Hematopoietic multipotent progenitor cell treated with erythropoietin and hydrocortisone succinate and interleukin-3 and kit ligand, for 6 days (in vitro differentiated cells): ENCODE measurements at regions not wholly inside any gene's neighbourhood (a gene's known extent, or its start where the extent isn't known, plus 50 kb on each side); places are given as distances from the start of the nearest gene placed in this dataset.

Source experiments
- DNase-seq: peaks from one replicate; pipeline ENCODE4 v3.0.0-alpha.2; 2015

GRCh38 chr9:2317591-2317990 is 302.4 kb downstream of the SMARCA2 start:
- no peak for DNase-seq

- DNase-seq: no peak
Observed at GRCh38 chr9:2319421-2319820, 302.2 kb upstream of the VLDLR start.

- DNase-seq: no peak
Observed at GRCh38 chr9:2320114-2320513, 301.5 kb upstream of the VLDLR start.

- no peak for DNase-seq
Observed at GRCh38 chr9:2320632-2321031, 301.0 kb upstream of the VLDLR start.

GRCh38 chr9:2321523-2322148 is 300.0 kb upstream of the VLDLR start:
- DNase-seq: no peak

- DNase-seq: no peak
Observed at GRCh38 chr9:2324742-2325141, 296.8 kb upstream of the VLDLR start.

- no peak for DNase-seq
Observed at GRCh38 chr9:2332663-2333062, 288.9 kb upstream of the VLDLR start.

- DNase-seq: no peak
Observed at GRCh38 chr9:2335260-2335659, 286.3 kb upstream of the VLDLR start.

GRCh38 chr9:2336055-2336454 is 285.5 kb upstream of the VLDLR start:
- DNase-seq: no peak

GRCh38 chr9:2337131-2337530 is 284.5 kb upstream of the VLDLR start:
- no peak for DNase-seq

- DNase-seq: no peak
Observed at GRCh38 chr9:2337627-2338026, 284.0 kb upstream of the VLDLR start.

- no peak for DNase-seq
Observed at GRCh38 chr9:2338777-2339365, 282.7 kb upstream of the VLDLR start.

GRCh38 chr9:2339416-2339815 is 282.2 kb upstream of the VLDLR start:
- DNase-seq: no peak

GRCh38 chr9:2340046-2340760 is 281.4 kb upstream of the VLDLR start:
- no peak for DNase-seq

- no peak for DNase-seq
Observed at GRCh38 chr9:2341126-2341525, 280.5 kb upstream of the VLDLR start.

- DNase-seq: no peak
Observed at GRCh38 chr9:2341956-2342355, 279.6 kb upstream of the VLDLR start.

- DNase-seq: no peak
Observed at GRCh38 chr9:2343756-2344155, 277.8 kb upstream of the VLDLR start.

- DNase-seq: no peak
Observed at GRCh38 chr9:2344436-2344835, 277.2 kb upstream of the VLDLR start.

- DNase-seq: no peak
Observed at GRCh38 chr9:2345013-2345412, 276.6 kb upstream of the VLDLR start.

- no peak for DNase-seq
Observed at GRCh38 chr9:2346277-2346913, 275.2 kb upstream of the VLDLR start.

- DNase-seq: no peak
Observed at GRCh38 chr9:2351324-2351723, 270.3 kb upstream of the VLDLR start.

GRCh38 chr9:2354216-2354615 is 267.4 kb upstream of the VLDLR start:
- peak; percentile 3 for DNase-seq

GRCh38 chr9:2354856-2355696 is 266.5 kb upstream of the VLDLR start:
- no peak for DNase-seq
